Liver (tissue), 8 donors: ENCODE measurements at regions not wholly inside any gene's neighbourhood (a gene's known extent, or its start where the extent isn't known, plus 50 kb on each side); places are given as distances from the start of the nearest gene placed in this dataset.

Experiments used
- DNase-seq: peaks from one replicate; pipeline ENCODE4 v3.0.0-alpha.2; 2017; ENCODE audit warnings: low spot score
- H3K27ac ChIP-seq, 2 donors: one replicate each; pipeline ENCODE4 v1.7.0; 2013; ENCODE audit warnings: inconsistent platforms in 2 of 2, low read length in 2 of 2, control low read depth in 1 of 2, low read depth in 1 of 2, mild to moderate bottlenecking in 1 of 2
- H3K27me3 ChIP-seq, 4 donors: one replicate each; pipeline versions ENCODE4 v1.6.1 to v1.7.0; 2013; ENCODE audit warnings: low read length in 3 of 4, inconsistent platforms in 1 of 4, mild to moderate bottlenecking in 1 of 4, moderate library complexity in 1 of 4; ENCODE audit not compliant: control insufficient read depth in 4 of 4, insufficient read depth in 4 of 4
- H3K36me3 ChIP-seq, 4 donors: one replicate each; pipeline versions ENCODE4 v1.6.1 to v1.7.0; 2013; ENCODE audit warnings: low read length in 3 of 4, mild to moderate bottlenecking in 3 of 4, low read depth in 1 of 4, moderate library complexity in 1 of 4; ENCODE audit not compliant: control insufficient read depth in 4 of 4, insufficient read depth in 3 of 4
- H3K4me1 ChIP-seq, 4 donors: one replicate each; pipeline versions ENCODE4 v1.6.1 to v1.7.0; 2013; ENCODE audit warnings: low read length in 3 of 4, mild to moderate bottlenecking in 3 of 4, moderate library complexity in 1 of 4; ENCODE audit not compliant: control insufficient read depth in 4 of 4, insufficient read depth in 4 of 4
- H3K4me3 ChIP-seq, 3 donors: one replicate each; pipeline versions ENCODE4 v1.6.1 to v1.7.0; 2013; ENCODE audit warnings: low read length in 3 of 3, control low read depth in 1 of 3, low read depth in 1 of 3, mild to moderate bottlenecking in 1 of 3
- H3K9ac ChIP-seq, 2 donors: one replicate each; pipeline ENCODE4 v1.7.0; 2013; ENCODE audit warnings: low read length in 2 of 2, mild to moderate bottlenecking in 2 of 2, moderate library complexity in 2 of 2, control low read depth in 1 of 2, low read depth in 1 of 2
- H3K9me3 ChIP-seq, 4 donors: one replicate each; pipeline versions ENCODE4 v1.6.1 to v1.7.0; 2013; ENCODE audit warnings: low read length in 3 of 4; ENCODE audit not compliant: control insufficient read depth in 4 of 4
- EGR1 ChIP-seq, 2 donors: IDR thresholded peaks; 2 replicates each; pipeline ENCODE4 v1.6.1; 2016 to 2018; ENCODE audit warnings: antibody characterized with exemption in 2 of 2, low read depth in 2 of 2
- FOXA1 ChIP-seq: IDR thresholded peaks from 2 replicates; pipeline ENCODE4 v1.6.1; 2016; ENCODE audit warnings: antibody characterized with exemption
- FOXA2 ChIP-seq: IDR thresholded peaks from 2 replicates; pipeline ENCODE4 v1.6.1; 2016; ENCODE audit warnings: antibody characterized with exemption
- GABPA ChIP-seq, 2 donors: IDR thresholded peaks in 1 of 2; conservative IDR thresholded peaks in 1 of 2; 2 replicates each; pipeline ENCODE4 v1.6.1; 2016; ENCODE audit warnings: antibody characterized with exemption in 2 of 2, mild to moderate bottlenecking in 1 of 2, moderate library complexity in 1 of 2
- HNF4A ChIP-seq, 2 donors: conservative IDR thresholded peaks; 2 replicates each; pipeline ENCODE4 v1.6.1; 2016; ENCODE audit warnings: antibody characterized with exemption in 2 of 2, mild to moderate bottlenecking in 2 of 2
- HNF4G ChIP-seq: IDR thresholded peaks from 2 replicates; pipeline ENCODE4 v1.6.1; 2016; ENCODE audit warnings: antibody characterized with exemption
- JUND ChIP-seq, 2 donors: IDR thresholded peaks; 2 replicates each; pipeline ENCODE4 v1.6.1; 2016; ENCODE audit warnings: antibody characterized with exemption in 2 of 2
- NR2F2 ChIP-seq: IDR thresholded peaks from 2 replicates; pipeline ENCODE4 v1.6.1; 2016; ENCODE audit warnings: antibody characterized with exemption
- RAD21 ChIP-seq, 2 donors: IDR thresholded peaks; 2 replicates each; pipeline ENCODE4 v1.6.1; 2016; ENCODE audit warnings: antibody characterized with exemption in 2 of 2, mild to moderate bottlenecking in 2 of 2
- RXRA ChIP-seq, 2 donors: IDR thresholded peaks; 2 replicates each; pipeline ENCODE4 v1.6.1; 2017 to 2018; ENCODE audit warnings: antibody characterized with exemption in 2 of 2, mild to moderate bottlenecking in 1 of 2
- SP1 ChIP-seq: IDR thresholded peaks from 2 replicates; pipeline ENCODE4 v1.6.1; 2018; ENCODE audit warnings: antibody characterized with exemption, mild to moderate bottlenecking
- TAF1 ChIP-seq: conservative IDR thresholded peaks from 2 replicates; pipeline ENCODE4 v1.6.1; 2016; ENCODE audit warnings: antibody characterized with exemption, mild to moderate bottlenecking
- YY1 ChIP-seq: IDR thresholded peaks from 2 replicates; pipeline ENCODE4 v1.6.1; 2016; ENCODE audit warnings: antibody characterized with exemption, mild to moderate bottlenecking
- WGBS: extraction: QIAGEN DNeasy Blood & Tissue Kit; methylation state at CpG from one replicate; pipeline ENCODE4 v1.1.7; 2013; 5-methylcytosine and 5-hydroxymethylcytosine counted together
- TF ChIP-seq, protein P1 (sequence below): fragments of 150-350 bp; IDR thresholded peaks from 2 replicates; pipeline ENCODE4 v1.5.1; 2017; ENCODE audit warnings: improper control_type of control experiment, low read depth, low read length; ENCODE audit not compliant: missing input control
- TF ChIP-seq, protein P2 (sequence below): IDR thresholded peaks from 2 replicates; pipeline ENCODE4 v1.6.1; 2016; ENCODE audit warnings: antibody characterized with exemption
- TF ChIP-seq, protein P3 (sequence below): IDR thresholded peaks from 2 replicates; pipeline ENCODE4 v1.6.1; 2016; ENCODE audit warnings: antibody characterized with exemption
- TF ChIP-seq, protein P4 (sequence below): IDR thresholded peaks from 2 replicates; pipeline ENCODE4 v1.6.1; 2016; ENCODE audit warnings: antibody characterized with exemption
- TF ChIP-seq, protein P5 (sequence below): IDR thresholded peaks from 2 replicates; pipeline ENCODE4 v1.6.1; 2016; ENCODE audit warnings: antibody characterized with exemption, mild to moderate bottlenecking
- donor health status: healthy.
- donor health status: healthy.
- donor health status: healthy.
- donor health status: healthy.
- donor health status: healthy.

DNA sequence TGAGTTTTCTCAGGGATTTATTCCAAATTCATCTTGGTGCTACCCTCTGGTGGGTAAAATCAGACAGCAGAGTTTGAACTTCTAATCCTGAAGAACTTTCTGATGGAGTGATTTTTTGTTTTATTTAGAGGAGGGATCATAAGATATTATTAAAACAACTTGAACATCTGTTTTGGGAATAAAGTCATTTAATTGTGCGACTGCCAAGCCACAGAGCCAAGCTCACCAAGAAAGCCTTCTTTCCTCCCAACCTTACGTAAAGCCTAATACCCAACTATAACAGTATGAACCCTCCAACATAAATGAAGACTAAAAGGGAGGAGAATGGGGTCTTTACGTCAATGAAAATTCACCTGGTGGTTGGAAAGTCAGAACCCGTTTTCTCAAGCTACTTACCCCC lies 205.5 kb upstream of the IGF1 start:
- TF ChIP-seq NR2F2: no peak
- TF ChIP-seq, protein P1, sequence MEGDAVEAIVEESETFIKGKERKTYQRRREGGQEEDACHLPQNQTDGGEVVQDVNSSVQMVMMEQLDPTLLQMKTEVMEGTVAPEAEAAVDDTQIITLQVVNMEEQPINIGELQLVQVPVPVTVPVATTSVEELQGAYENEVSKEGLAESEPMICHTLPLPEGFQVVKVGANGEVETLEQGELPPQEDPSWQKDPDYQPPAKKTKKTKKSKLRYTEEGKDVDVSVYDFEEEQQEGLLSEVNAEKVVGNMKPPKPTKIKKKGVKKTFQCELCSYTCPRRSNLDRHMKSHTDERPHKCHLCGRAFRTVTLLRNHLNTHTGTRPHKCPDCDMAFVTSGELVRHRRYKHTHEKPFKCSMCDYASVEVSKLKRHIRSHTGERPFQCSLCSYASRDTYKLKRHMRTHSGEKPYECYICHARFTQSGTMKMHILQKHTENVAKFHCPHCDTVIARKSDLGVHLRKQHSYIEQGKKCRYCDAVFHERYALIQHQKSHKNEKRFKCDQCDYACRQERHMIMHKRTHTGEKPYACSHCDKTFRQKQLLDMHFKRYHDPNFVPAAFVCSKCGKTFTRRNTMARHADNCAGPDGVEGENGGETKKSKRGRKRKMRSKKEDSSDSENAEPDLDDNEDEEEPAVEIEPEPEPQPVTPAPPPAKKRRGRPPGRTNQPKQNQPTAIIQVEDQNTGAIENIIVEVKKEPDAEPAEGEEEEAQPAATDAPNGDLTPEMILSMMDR: no peak
- TF ChIP-seq, protein P2, sequence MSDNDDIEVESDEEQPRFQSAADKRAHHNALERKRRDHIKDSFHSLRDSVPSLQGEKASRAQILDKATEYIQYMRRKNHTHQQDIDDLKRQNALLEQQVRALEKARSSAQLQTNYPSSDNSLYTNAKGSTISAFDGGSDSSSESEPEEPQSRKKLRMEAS: no peak
- no peak for TF ChIP-seq FOXA1
- no peak for TF ChIP-seq HNF4A (conservative IDR thresholded peaks at IDR 0.05)
- TF ChIP-seq YY1: no peak
- TF ChIP-seq, protein P3, sequence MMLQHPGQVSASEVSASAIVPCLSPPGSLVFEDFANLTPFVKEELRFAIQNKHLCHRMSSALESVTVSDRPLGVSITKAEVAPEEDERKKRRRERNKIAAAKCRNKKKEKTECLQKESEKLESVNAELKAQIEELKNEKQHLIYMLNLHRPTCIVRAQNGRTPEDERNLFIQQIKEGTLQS: no peak
- no peak for TF ChIP-seq FOXA2
- TF ChIP-seq, protein P4, sequence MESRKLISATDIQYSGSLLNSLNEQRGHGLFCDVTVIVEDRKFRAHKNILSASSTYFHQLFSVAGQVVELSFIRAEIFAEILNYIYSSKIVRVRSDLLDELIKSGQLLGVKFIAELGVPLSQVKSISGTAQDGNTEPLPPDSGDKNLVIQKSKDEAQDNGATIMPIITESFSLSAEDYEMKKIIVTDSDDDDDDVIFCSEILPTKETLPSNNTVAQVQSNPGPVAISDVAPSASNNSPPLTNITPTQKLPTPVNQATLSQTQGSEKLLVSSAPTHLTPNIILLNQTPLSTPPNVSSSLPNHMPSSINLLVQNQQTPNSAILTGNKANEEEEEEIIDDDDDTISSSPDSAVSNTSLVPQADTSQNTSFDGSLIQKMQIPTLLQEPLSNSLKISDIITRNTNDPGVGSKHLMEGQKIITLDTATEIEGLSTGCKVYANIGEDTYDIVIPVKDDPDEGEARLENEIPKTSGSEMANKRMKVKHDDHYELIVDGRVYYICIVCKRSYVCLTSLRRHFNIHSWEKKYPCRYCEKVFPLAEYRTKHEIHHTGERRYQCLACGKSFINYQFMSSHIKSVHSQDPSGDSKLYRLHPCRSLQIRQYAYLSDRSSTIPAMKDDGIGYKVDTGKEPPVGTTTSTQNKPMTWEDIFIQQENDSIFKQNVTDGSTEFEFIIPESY: no peak
- TF ChIP-seq EGR1 (IDR thresholded peaks at IDR 0.05; ENCODE audit: low read depth in 2 of 2): no peak
- TF ChIP-seq TAF1: no peak
- TF ChIP-seq, protein P5, sequence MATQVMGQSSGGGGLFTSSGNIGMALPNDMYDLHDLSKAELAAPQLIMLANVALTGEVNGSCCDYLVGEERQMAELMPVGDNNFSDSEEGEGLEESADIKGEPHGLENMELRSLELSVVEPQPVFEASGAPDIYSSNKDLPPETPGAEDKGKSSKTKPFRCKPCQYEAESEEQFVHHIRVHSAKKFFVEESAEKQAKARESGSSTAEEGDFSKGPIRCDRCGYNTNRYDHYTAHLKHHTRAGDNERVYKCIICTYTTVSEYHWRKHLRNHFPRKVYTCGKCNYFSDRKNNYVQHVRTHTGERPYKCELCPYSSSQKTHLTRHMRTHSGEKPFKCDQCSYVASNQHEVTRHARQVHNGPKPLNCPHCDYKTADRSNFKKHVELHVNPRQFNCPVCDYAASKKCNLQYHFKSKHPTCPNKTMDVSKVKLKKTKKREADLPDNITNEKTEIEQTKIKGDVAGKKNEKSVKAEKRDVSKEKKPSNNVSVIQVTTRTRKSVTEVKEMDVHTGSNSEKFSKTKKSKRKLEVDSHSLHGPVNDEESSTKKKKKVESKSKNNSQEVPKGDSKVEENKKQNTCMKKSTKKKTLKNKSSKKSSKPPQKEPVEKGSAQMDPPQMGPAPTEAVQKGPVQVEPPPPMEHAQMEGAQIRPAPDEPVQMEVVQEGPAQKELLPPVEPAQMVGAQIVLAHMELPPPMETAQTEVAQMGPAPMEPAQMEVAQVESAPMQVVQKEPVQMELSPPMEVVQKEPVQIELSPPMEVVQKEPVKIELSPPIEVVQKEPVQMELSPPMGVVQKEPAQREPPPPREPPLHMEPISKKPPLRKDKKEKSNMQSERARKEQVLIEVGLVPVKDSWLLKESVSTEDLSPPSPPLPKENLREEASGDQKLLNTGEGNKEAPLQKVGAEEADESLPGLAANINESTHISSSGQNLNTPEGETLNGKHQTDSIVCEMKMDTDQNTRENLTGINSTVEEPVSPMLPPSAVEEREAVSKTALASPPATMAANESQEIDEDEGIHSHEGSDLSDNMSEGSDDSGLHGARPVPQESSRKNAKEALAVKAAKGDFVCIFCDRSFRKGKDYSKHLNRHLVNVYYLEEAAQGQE: no peak
- no peak for TF ChIP-seq RXRA (IDR thresholded peaks at IDR 0.05)
- no peak for TF ChIP-seq SP1
- TF ChIP-seq RAD21 (IDR thresholded peaks at IDR 0.05): no peak
- no peak for TF ChIP-seq HNF4G
- TF ChIP-seq JUND (IDR thresholded peaks at IDR 0.05): no peak
- TF ChIP-seq GABPA (IDR thresholded peaks at IDR 0.05 in 1 of 2, conservative IDR thresholded peaks at IDR 0.05 in 1 of 2): no peak
- Histone ChIP-seq H3K4me1 (no peaks in the 10 kb centered on the region), H3K27ac (no peak overlapping the region), H3K4me3 (no peak overlapping the region), H3K9ac (no peak overlapping the region), H3K9me3 (no peaks in the 10 kb centered on the region), H3K27me3 (no peaks in the 10 kb centered on the region), H3K36me3 (no peaks in the 10 kb centered on the region)
- WGBS: 95% methylated on average over 4 of the region's 4 CpGs
- no peak for DNase-seq
